Ovary (tissue), 3 donors: ENCODE measurements at regions not wholly inside any gene's neighbourhood (a gene's known extent, or its start where the extent isn't known, plus 50 kb on each side); places are given as distances from the start of the nearest gene placed in this dataset.

Source experiments
- POLR2A ChIP-seq: fragments of 450-650 bp; IDR thresholded peaks from one replicate; pipeline ENCODE4 v1.6.1; 2017; ENCODE audit warnings: antibody characterized with exemption, mild to moderate bottlenecking, moderate library complexity
- TF ChIP-seq, protein P1 (sequence below), 3 donors: fragments of 450-650 bp in 2 of 3; fragments of 200-600 bp in 1 of 3; IDR thresholded peaks; one replicate each; pipeline versions ENCODE4 v1.5.1 to v1.8.0; 2016 to 2022; ENCODE audit warnings: antibody characterized with exemption in 3 of 3, mild to moderate bottlenecking in 1 of 3
- donor health status: DM: no; HTN: no; CAD: no.

DNA sequence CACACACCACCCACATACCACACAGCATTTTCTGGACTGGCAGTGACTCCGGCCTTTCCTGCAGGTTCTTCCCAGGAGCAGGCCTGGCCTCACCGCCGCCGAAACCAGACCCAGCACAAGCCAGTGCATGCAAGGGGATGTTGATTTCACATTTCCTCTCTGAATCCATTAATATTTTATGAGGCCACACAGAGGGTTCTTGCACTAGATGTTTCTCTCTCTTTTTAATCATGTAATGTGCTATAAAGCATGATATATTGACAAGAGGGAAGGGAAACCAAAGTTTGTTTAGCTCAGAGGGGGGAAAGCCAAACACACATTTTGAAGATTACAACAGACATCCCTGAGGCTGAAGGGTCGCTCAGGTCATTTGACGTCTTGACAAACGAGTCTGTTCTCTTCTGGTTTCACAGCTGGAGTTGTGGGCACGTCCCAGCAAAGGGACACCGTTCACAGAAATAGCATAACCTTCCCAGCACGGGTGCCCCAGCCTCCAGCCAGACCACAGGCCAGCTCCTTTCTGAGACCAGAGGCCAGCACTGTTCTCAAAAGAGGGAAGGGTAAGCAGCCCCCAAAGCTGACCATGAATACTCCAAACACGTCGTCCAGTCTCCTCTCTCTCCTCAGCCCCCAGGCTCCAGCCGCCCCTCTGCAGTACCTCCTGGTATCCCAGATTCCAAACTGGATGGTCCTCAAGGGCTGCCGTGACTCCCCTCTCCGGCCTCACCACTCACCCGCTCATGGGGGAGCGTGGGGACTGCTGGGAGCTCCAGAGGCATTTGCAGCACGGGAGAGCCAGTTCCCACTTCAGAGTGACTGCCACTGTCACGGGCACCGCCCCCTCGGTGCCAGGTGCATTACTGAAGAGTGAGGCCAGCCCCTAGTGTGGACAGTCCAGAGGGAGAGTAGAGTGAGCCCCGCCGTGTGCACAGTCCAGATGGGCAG lies 340.3 kb upstream of the SALL3 start:
- TF ChIP-seq, protein P1, sequence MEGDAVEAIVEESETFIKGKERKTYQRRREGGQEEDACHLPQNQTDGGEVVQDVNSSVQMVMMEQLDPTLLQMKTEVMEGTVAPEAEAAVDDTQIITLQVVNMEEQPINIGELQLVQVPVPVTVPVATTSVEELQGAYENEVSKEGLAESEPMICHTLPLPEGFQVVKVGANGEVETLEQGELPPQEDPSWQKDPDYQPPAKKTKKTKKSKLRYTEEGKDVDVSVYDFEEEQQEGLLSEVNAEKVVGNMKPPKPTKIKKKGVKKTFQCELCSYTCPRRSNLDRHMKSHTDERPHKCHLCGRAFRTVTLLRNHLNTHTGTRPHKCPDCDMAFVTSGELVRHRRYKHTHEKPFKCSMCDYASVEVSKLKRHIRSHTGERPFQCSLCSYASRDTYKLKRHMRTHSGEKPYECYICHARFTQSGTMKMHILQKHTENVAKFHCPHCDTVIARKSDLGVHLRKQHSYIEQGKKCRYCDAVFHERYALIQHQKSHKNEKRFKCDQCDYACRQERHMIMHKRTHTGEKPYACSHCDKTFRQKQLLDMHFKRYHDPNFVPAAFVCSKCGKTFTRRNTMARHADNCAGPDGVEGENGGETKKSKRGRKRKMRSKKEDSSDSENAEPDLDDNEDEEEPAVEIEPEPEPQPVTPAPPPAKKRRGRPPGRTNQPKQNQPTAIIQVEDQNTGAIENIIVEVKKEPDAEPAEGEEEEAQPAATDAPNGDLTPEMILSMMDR (IDR thresholded peaks at IDR 0.05) = no peak
- no peak for TF ChIP-seq POLR2A
